Kidney epithelial cell (primary cell): ENCODE measurements at regions not wholly inside any gene's neighbourhood (a gene's known extent, or its start where the extent isn't known, plus 50 kb on each side); places are given as distances from the start of the nearest gene placed in this dataset.

Experiments used
- DNase-seq: peaks from one replicate; pipeline ENCODE4 v3.0.0-alpha.2; 2010; ENCODE audit warnings: low read depth
- H3K27me3 ChIP-seq: 2 replicates; pipeline ENCODE4 v1.6.0; 2011; ENCODE audit warnings: low read length; ENCODE audit not compliant: control insufficient read depth, insufficient read depth
- H3K36me3 ChIP-seq: 2 replicates; pipeline ENCODE4 v1.5.1; 2011; ENCODE audit warnings: low read length; ENCODE audit not compliant: control insufficient read depth, insufficient read depth
- H3K4me3 ChIP-seq: 2 replicates; pipeline ENCODE4 v1.5.1; 2011; ENCODE audit warnings: low read depth, mild to moderate bottlenecking, control low read depth, low read length
- TF ChIP-seq, protein P1 (sequence below): IDR thresholded peaks from 2 replicates; pipeline ENCODE4 v1.5.1; 2011; ENCODE audit warnings: mild to moderate bottlenecking, moderate library complexity, low read length, control low read depth, inconsistent platforms; ENCODE audit not compliant: insufficient read depth, poor library complexity, severe bottlenecking

DNA sequence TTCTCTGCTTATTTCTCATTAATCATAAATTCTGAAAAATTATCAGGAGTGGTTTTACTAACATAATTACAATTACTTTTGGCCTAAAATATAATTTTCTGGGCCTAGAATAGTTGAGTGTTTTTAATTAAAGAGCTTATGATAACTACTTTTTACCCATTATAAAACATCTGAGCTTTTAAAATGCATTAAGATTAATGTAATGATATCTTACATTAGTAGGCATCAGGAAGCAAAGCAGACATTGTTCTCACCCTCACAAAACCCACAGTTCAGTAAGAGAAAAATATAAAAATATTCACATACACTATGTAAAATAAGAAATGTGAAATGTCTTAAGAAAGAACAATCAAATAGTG lies 443.7 kb upstream of the SEMA3A start:
- TF ChIP-seq, protein P1, sequence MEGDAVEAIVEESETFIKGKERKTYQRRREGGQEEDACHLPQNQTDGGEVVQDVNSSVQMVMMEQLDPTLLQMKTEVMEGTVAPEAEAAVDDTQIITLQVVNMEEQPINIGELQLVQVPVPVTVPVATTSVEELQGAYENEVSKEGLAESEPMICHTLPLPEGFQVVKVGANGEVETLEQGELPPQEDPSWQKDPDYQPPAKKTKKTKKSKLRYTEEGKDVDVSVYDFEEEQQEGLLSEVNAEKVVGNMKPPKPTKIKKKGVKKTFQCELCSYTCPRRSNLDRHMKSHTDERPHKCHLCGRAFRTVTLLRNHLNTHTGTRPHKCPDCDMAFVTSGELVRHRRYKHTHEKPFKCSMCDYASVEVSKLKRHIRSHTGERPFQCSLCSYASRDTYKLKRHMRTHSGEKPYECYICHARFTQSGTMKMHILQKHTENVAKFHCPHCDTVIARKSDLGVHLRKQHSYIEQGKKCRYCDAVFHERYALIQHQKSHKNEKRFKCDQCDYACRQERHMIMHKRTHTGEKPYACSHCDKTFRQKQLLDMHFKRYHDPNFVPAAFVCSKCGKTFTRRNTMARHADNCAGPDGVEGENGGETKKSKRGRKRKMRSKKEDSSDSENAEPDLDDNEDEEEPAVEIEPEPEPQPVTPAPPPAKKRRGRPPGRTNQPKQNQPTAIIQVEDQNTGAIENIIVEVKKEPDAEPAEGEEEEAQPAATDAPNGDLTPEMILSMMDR = no peak
- H3K4me3 ChIP-seq = no peak overlapping the region
- H3K27me3 ChIP-seq = no peaks in the 10 kb centered on the region
- no peaks in the 10 kb centered on the region for H3K36me3 ChIP-seq
- DNase-seq = no peak

DNA sequence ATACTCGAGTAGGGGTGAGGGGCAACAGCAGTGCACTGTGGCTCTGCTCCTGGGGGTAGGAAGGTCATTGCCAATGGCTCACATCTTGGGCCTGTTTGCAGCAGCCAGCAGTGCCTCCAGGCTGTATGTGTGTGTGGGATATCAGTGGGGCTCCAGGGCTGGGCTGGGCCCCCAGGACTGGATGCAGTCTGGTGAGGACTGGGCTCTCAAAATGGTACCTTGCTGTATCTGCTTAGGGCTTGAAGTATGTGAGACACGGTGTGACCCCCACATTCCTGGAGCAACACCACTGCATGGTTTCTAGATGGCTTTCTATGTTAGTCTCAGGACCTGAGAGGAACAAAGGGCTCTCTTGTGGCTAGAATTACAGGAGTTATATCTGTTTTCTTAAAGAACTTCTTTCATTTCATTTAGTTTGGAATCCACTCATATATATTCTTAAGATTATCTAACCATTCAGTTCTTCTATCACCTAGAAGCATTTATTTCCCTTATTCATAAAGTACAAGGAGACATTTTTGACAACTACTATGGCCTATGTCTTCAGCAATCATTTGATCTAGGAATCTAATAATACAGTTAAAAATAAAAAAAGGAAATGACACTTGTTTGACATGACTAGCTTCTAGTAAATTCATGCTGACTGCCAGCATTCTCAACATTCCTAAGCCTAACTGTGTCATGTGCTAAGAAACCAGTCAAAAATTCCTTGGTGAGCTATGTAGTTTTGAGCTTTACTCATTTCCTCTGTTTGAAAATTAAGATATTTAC lies 443.2 kb upstream of the SEMA3A start:
- DNase-seq = peak; percentile 74
- Histone ChIP-seq H3K4me3 (no peak overlapping the region), H3K27me3 (no peaks in the 10 kb centered on the region), H3K36me3 (no peaks in the 10 kb centered on the region)
- TF ChIP-seq, protein P1 = no peak

DNA sequence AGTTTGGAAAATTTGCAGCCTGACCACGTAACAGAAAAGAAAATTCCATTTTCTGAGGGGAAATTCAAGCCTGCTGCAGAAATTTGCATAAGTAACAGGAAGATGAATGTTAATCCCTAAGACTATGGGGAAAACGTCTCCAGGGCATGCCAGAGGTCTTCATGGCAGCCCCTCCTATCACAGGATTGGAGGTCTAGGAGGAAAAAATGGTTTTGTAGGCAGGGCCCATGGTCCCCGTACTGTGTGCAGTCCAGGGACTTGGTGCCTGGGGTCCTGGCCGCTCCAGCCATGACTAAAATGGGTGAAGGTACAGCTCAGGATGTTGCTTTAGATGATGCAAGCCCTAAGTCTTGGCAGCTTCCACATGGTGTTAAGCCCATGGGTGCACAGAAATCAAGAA lies 437.3 kb upstream of the SEMA3A start:
- Histone ChIP-seq H3K36me3 (no peaks in the 10 kb centered on the region), H3K27me3 (no peaks in the 10 kb centered on the region), H3K4me3 (no peak overlapping the region)
- no peak for DNase-seq
- TF ChIP-seq, protein P1 = no peak

DNA sequence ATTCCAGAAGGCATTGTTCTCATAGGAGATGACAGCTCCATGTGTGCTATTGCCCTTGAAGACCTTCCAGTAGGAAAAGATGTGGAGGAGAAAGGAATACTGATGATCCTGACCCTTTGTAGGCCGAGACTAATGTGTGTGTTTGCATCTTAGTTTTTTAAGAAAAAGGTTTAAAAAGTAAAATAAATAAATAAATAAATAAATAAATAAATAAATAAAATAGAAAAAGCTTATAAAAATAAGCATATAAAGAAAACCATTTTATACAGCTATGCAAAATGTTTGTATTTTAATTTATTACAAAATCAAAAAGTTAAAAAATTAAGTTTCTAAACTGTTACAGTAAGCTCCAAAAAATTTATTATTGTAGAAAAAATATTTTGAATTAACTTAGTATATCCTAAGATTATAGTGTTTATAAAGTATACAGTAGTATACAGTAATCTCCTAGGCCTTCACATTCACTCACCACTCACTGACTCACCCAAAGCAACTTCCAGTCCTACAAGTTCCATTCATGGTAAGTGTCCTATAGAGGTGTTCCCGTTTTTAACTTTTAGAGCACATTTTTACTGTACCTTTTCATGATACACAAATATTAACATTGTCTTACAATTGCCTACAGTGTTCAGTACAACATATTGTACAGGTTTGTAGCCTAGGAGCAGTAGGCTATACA lies 435.2 kb upstream of the SEMA3A start:
- TF ChIP-seq, protein P1 = no peak
- no peak for DNase-seq
- H3K27me3 ChIP-seq = no peaks in the 10 kb centered on the region
- no peaks in the 10 kb centered on the region for H3K36me3 ChIP-seq
- H3K4me3 ChIP-seq = no peak overlapping the region

DNA sequence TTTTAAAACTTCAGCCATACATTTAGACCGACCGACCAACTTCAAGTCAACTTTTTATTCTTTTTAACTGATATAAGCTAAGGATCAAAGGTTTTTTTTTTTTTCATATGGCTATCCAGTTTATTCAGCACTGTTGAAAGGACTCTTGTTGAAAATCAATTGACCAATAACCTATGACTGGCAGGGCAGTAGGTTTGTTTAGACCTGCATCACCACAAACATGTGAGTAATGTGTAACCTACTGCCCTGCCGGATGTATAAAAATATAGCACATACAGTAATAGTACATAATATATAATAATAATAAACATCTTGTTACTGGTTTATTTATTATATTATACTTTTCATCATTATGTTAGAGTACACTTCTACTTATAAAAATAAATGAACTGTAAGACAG lies 434.6 kb upstream of the SEMA3A start:
- H3K27me3 ChIP-seq = no peaks in the 10 kb centered on the region
- no peaks in the 10 kb centered on the region for H3K36me3 ChIP-seq
- no peak overlapping the region for H3K4me3 ChIP-seq
- DNase-seq = no peak
- TF ChIP-seq, protein P1 = no peak
